HL-60 (cell line): ENCODE measurements at regions not wholly inside any gene's neighbourhood (a gene's known extent, or its start where the extent isn't known, plus 50 kb on each side); places are given as distances from the start of the nearest gene placed in this dataset.
"Not testable (repeated sequence)": the region's sequence is repeated elsewhere in the genome, so short reads cannot be mapped to it uniquely, and the experiment has no call there.

Source experiments
- DNase-seq, 2 experiments: peaks; one replicate each; pipeline ENCODE4 v3.0.0-alpha.2; 2010 to 2020; ENCODE audit warnings: low read depth in 1 of 2, low spot score in 1 of 2
- H3K27ac ChIP-seq: fragments of 250-450 bp; sonication (Bioruptor Pico); replicated peaks from 2 replicates; pipeline ENCODE4 v1.5.1; 2020; ENCODE audit warnings: mild to moderate bottlenecking, moderate library complexity
- H3K27me3 ChIP-seq: fragments of 250-450 bp; sonication (Bioruptor Pico); 2 replicates; pipeline ENCODE4 v1.5.1; 2021; ENCODE audit warnings: mild to moderate bottlenecking, moderate library complexity; ENCODE audit not compliant: insufficient read depth, poor library complexity, severe bottlenecking
- H3K4me3 ChIP-seq: replicated peaks from 2 replicates; pipeline ENCODE4 v1.5.1; 2011; ENCODE audit warnings: mild to moderate bottlenecking, control low read depth, low read length; ENCODE audit not compliant: insufficient read depth
- CTCF ChIP-seq: IDR thresholded peaks from one replicate; pipeline ENCODE4 v1.5.1; 2011; ENCODE audit warnings: low read length, control low read depth, inconsistent platforms; ENCODE audit not compliant: insufficient read depth
- GABPA ChIP-seq: IDR thresholded peaks from 2 replicates; pipeline ENCODE4 v1.6.1; 2012; ENCODE audit warnings: low read depth
- POLR2AphosphoS5 ChIP-seq: IDR thresholded peaks from 2 replicates; pipeline ENCODE4 v1.6.1; 2012; ENCODE audit warnings: low read depth
- SPI1 ChIP-seq: IDR thresholded peaks from 2 replicates; pipeline ENCODE4 v1.6.1; 2012; ENCODE audit warnings: low read depth, mild to moderate bottlenecking, borderline replicate concordance
- TF ChIP-seq, protein P1 (sequence below): IDR thresholded peaks from 2 replicates; pipeline ENCODE4 v1.6.1; 2012; ENCODE audit warnings: low read depth; ENCODE audit not compliant: insufficient replicate concordance

GRCh38 chr4:106793933-106794332 is 242.2 kb downstream of the DKK2 start:
- TF ChIP-seq, protein P1, sequence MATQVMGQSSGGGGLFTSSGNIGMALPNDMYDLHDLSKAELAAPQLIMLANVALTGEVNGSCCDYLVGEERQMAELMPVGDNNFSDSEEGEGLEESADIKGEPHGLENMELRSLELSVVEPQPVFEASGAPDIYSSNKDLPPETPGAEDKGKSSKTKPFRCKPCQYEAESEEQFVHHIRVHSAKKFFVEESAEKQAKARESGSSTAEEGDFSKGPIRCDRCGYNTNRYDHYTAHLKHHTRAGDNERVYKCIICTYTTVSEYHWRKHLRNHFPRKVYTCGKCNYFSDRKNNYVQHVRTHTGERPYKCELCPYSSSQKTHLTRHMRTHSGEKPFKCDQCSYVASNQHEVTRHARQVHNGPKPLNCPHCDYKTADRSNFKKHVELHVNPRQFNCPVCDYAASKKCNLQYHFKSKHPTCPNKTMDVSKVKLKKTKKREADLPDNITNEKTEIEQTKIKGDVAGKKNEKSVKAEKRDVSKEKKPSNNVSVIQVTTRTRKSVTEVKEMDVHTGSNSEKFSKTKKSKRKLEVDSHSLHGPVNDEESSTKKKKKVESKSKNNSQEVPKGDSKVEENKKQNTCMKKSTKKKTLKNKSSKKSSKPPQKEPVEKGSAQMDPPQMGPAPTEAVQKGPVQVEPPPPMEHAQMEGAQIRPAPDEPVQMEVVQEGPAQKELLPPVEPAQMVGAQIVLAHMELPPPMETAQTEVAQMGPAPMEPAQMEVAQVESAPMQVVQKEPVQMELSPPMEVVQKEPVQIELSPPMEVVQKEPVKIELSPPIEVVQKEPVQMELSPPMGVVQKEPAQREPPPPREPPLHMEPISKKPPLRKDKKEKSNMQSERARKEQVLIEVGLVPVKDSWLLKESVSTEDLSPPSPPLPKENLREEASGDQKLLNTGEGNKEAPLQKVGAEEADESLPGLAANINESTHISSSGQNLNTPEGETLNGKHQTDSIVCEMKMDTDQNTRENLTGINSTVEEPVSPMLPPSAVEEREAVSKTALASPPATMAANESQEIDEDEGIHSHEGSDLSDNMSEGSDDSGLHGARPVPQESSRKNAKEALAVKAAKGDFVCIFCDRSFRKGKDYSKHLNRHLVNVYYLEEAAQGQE: no peak
- TF ChIP-seq GABPA (no peak), SPI1 (no peak), POLR2AphosphoS5 (no peak), CTCF (no peak)
- Histone ChIP-seq H3K27ac (no peak overlapping the region), H3K4me3 (no peak overlapping the region), H3K27me3 (no peaks in the 10 kb centered on the region)
- DNase-seq: no peak

- Histone ChIP-seq H3K4me3 (no peak overlapping the region), H3K27me3 (no peaks in the 10 kb centered on the region), H3K27ac (peak overlapping the region; percentile 69)
- TF ChIP-seq SPI1: peak; percentile 43
- TF ChIP-seq CTCF: no peak
- DNase-seq: peak; percentile 21 to 55
These were observed 260.5 kb downstream of the DKK2 start for GRCh38 chr4:106775636-106776035.

DNA sequence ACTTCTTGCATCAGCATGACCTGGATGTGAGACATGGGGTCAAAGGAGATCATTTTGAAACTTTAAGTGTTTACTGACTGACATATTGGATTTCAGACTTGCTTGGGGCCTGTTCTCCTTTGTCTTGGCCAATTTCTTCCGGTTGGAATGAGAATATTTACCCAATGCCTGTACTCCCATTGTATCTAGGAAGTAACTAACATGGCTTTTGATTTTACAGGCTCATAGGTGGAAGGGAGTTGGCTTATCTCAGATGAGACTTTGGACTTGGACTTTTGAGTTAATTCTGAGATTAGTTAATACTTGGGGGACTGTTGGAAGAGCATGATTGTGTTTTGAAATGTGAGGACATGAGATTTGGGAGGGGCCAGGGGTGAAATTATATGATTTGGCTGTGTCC is 262.1 kb downstream of the DKK2 start:
- not testable (repeated sequence) for H3K27me3 ChIP-seq, DNase-seq, H3K4me3 ChIP-seq, H3K27ac ChIP-seq

DNA sequence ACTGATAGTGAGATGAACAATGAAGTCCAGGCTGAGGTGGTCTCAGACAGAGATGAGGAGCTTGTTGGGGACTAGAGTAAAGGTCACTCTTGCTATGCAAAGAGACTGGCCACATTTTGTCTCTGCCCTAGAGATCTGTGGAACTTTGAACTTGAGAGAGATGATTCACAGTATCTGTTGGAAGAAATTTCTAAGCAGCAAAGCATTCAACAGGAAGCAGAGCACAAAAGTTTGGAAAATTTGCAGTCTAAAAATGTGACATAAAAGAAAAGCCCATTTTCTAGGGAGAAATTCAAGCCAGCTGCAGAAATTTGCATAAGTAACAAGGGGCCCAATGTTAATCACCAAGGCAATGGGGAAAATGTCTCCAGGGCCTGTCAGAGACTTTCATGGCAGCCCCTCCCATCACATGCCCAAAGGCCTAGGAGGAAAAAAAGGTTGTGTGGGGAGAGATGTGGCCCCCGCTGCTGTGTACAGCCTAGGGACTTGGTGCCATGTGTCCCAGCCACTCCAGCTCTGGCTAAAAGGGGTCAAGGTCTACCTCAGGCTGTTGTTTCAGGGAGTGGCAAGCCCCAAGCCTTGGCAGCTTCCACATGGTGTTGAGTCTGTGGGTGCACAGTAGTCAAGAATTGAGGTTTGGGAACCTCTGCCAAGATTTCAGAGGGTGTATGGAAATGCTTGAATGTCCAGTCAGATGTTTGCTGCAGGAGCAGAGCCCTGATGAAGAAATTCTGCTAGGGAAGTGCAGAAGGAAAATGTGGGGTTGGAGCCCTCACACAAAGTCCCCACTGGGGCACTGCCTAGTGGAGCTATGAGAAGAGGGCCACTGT is 262.8 kb downstream of the DKK2 start:
- H3K4me3 ChIP-seq: no peak overlapping the region
- DNase-seq: no peak
- H3K27ac ChIP-seq: no peak overlapping the region
- H3K27me3 ChIP-seq: no peaks in the 10 kb centered on the region
- no peak for TF ChIP-seq CTCF
- no peak for TF ChIP-seq SPI1
- no peak for TF ChIP-seq GABPA
- TF ChIP-seq POLR2AphosphoS5: no peak
- TF ChIP-seq, protein P1: no peak
